Activated naive CD8-positive, alpha-beta T cell treated with anti-CD3 and anti-CD28 coated beads, Interleukin-2, amount 50 U/mL, for 16 hours (primary cell): ENCODE measurements at regions not wholly inside any gene's neighbourhood (a gene's known extent, or its start where the extent isn't known, plus 50 kb on each side); places are given as distances from the start of the nearest gene placed in this dataset.

Experiments
- DNase-seq: peaks from one replicate; pipeline ENCODE4 v3.0.0-alpha.2; 2020; ENCODE audit warnings: low read depth, low spot score

DNA sequence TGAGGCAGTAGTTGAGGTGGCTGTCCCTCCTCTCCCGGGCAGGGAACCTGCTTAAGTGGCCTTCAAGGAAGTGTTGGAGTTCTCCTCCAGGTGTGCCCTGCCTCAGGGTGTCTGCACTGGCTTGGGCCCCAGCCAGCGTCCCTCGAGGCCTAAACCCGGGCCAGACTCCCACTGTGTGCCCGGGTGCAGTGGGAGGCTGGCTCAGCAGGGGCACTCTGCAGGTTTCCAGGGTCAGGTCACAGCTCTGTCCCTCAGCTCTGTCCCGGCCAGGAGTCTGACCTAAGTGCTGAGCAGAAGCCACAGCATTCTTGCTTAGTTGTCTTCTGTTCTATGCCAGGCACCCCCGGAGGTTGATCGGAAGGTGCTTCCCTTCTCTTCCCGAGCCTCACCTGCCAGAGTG is 69.0 kb upstream of the OTOS start:
- no peak for DNase-seq

DNA sequence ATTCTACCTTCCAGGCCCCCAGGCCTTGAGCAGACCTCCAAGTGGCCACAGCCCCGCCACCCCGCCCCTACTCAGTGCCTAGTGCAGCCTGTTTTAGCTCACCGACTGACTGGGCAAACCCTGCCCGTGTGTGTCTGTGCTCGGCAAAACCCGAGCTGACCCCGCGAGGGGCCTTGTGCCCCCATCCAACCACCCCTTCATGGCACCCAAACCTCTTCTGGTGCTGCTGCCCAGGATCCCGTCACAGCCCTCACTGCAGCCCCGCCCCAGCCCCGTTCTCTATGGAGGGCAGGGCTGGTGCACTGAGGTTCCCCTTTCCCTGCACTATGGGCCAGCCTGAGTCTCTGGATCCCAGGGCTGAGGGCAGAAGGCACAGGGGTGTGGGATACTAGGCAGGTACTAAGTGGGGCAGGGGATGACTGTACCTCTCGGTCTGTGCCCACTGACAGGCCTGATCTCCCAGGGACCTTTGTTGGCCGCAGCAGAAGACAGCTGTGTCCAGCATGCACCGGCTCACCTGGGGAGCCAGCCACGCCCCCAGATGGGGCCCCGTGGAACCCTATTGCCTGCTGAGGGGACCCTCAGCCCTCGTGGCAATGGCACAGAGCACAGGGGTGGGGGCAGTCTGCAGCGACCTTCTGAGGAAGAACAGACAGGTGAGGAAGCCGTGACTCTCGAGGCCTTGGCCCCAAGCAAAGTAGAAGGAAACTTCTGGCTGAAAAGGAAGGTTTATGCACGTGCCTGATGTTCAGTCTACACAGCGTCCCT is 69.9 kb upstream of the OTOS start:
- no peak for DNase-seq

DNA sequence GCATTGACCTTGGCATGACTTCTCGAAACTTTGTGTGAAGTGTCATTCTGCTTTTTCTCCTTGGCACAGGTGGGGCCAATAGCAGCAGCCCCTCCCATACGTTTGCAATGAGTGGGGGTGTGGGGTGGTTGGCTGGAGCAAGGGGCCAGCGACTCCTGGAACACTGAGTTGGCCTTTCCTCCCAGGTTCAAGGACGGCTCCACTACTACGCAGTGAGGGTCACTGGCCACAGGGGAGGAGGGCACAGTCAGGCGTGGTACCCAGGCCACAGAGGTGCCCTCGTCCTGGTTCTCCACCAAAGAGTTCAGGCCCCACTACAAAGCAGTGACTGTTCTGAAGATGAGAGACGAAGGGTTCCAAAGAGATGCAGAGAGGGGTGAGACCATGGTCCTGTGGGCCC is 70.6 kb upstream of the OTOS start:
- no peak for DNase-seq

DNA sequence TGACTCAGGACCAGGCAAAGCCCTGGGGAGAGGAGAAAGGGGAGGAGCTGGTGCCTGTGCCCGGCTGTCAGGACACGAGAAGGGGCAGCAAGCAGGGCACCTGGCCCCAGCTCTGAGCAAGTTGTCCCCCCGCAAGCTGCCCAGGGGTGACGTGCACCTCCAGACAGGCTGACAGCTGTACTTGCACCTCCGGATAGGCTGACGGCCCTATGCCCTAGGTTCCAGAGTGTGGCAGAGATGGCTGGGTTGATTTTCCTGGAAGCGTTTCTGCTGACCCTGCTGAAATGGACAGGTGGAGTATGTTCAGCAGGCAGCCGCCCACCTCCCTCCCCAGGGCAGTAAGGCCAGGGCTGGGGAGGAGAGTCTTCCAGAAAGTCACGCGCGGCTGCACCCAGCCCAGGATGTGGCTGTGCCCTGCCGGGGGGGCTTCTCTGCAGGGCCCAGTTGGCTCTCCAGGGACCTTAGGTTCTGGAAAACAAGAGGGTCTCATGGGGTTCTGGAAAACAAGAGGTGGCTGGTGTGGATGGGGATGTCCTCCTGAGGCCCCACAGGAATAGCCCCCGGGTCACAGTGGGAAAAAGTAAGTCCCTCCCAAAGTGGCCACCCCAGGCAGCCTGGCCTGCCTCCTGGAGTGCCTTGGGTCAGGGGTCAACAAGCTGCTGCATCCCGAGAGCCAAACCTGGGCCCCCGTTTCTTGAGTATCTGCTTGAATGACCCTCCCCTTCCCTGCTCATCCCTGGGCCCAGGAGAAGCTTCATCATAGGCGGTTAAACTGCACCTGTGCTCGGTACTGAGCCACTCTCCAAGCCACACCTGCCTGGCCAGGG is 71.4 kb upstream of the OTOS start:
- DNase-seq = no peak

DNA sequence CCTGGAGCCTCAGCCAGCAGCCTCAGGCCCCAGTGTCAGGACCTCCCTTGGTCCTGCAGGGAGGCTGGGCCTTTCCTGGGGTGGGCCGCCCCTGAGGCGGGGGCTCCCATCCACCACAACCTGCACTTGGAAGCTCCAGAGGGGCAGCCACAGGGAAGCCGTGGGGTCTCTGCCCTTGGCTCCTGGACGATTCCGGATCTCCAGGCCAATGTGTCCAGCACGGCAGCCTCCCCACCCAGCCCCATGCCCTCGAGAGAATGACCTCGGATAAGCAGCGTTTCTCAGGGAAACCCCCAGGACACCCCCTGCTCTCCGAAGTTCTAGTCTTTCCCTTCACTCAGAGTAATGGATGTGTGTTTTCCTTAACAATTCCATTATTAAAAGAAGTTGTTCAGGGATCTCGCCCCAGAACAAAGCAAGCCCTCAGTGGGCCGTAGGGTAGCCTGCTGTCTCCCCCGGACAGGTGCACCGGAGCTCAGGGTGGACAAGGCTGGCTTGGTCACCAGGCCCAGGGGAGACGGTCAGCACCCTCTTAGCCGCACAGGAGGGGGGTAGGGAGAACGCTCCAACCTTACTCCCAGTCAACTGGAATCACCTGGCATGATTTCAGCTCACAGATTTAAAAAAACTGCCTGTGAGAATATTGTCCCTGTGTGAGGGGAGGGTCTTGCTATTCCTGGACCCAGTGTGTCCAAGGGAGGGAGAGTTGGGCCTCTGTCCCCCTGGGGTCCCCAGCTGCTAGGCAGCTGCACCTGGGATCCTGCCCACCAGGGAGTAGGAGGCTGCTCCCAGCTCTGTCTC is 72.2 kb upstream of the OTOS start:
- DNase-seq = no peak

DNA sequence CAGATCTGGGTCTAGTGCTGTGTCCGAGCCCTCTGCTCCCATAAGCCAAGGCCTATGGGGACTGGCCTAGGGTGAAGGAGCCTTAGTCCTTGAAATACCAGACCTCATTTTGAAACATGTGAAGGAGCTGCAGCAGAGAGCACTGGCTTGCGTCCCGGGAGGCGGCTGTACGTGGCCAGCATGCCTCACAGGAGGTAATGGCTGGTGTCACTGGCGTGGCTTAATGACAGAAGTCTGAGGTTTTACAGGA is 72.7 kb upstream of the OTOS start:
- DNase-seq = no peak

DNA sequence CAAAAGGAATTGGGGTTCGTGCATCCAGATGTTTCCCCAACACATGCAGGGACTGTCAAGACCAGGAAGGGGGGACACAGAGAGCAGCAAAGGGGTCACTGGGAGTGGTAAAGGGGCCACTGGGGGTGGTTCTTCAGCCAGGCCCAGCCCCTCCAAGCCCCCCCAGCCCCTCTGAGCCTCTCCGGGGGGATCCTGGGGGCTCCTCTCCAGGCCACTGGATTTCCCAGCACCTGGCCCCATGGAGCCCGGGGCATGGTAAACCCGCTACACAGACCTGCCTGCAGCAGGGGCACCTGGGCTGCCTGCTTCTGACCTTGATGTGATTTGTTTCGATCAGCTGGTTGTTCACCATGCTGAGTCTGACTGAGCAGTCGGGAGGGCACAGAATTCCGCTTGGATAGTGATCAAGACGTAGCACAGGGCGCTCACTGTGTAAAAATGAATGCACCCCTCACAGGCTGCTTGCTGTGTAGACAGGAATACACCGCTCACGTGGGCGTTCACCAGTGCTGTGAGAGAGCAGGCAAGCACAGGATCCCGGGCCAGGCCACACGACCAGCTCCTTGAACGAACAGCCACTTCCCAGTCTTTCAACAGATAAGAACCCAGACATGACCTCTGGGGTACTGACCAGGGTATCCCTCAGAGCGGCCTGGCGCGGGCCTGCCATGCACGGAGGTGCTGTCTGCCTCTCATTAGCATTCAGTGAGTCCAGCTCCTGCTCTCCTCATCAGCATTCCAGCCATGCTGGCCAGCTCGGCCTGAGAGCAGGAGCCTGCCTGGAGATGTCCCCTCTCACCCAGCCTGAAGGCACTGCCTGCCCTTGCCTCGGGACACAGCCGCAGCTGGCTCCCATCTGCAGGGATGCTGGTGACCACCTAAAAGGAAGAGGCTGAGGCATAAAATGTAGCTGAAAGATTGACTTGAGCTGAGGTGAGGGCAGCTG is 73.3 kb upstream of the OTOS start:
- no peak for DNase-seq

DNA sequence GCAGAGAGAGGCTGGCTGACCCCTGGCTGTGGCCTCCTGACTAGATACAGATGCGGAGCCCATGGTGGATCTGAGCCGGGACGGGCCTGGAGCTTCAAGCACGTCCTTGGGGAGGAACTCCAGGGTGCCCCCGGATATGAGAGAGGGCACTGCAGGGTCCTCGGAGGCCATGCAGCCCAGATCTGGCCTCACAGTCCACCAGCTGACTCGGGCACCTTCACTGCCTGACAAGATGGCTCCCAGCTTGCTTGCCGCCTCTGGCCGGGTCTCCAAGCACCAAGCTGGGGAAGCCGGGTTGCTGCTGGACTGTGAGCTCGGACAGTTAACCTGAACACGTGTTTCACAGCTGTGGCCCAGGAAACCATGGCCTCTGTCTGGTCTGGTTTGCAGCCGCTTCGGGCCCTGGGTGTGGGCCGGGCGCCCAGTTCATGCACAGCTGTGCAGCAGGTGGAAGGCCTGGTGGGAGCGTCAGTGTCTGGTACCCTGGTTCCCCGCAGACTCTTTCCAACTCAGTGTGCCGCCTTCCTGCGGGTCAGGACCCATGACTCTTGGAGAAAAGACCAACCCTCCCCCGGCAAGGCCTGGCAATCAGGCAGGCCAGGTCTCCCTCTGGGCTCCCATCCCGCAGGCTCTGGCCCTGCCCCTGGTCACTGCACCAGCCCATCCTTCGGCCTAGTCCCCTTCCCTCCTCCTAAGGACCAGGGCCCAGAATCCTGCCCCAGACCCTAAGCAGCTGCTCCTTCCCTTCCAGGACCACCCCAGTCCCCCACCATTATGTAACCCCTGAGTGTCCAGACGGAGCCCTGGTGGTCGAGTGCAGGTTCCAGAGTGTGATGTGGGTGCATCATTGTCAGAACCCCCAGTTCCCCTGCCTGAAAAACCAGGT is 74.6 kb upstream of the OTOS start:
- DNase-seq = no peak

DNA sequence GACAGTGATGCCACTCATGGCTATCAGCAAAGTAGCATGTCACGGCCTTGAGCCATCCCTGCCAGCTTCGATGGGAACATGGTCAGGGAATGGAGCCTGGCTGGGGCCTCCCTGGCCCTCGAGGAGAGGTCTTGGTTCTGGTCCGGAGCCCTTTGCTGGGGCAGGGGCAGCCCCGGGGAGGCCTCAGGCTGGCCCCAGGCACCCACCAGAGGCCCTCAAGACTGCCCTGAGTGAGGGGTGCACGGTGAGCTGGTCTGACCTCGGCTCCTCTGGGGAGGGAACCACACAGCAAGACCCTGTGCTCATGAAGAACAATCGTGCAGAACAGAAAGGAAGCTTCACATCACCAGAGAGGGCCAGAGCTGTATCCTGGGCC is 75.2 kb upstream of the OTOS start:
- no peak for DNase-seq

DNA sequence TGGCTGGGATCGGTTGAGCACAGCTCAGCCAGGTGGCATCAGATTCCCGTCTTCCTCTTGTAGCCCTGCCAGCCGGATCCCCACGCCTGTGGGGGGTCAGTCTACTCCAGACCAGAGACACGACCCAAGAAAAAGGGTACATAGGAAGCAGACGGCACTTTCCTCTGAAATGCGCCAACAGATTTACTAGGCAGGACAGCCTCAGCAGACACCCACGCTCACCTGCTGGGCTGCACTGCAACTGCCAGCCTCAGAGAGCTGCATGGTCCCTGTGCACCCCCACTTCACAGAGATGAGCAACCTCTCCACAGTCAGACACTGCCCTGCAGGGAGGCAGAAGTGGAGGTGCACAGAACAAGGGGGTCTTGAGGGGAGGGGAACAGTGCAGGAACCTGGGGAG is 75.7 kb upstream of the OTOS start:
- DNase-seq = no peak

DNA sequence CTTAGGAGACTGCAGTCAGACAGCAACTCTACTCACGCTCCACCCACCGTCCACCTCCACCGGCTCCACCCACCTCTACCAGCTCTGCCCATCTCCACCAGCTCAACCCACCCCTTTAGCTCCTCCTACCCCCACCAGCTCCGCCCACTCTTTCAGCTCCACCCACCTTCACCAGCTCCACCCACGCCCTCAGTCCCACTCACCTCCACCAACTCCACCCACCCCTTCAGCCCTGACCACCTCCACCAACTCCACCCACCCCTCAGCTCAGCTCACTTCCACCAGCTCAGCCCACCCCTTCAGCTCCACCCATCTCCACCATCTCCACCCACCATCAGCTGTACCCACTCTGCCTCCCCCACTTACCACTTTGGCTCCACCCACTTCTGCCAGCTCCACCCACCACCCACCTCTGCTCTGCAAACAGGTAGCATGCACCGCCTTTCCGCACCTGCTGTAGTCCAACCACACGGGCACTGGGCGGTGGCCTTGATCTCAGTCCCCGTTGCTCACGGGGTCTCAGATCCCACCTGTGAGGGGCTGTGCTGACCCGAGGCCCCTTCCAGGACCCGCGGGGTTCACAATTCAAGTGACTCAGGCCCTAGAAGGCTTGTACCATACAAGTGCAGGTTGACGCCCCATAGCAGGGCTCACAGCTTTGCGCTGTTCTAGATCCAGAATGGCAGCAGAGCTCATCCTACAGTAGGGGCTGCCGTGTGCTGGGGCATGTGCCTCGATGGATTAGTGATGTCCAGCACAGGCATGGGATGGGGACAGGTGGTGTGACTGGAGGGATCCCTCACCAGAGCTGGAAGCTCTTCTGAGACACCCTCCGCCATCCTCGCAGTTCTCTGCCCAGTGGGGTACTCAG is 77.2 kb upstream of the OTOS start:
- no peak for DNase-seq

DNA sequence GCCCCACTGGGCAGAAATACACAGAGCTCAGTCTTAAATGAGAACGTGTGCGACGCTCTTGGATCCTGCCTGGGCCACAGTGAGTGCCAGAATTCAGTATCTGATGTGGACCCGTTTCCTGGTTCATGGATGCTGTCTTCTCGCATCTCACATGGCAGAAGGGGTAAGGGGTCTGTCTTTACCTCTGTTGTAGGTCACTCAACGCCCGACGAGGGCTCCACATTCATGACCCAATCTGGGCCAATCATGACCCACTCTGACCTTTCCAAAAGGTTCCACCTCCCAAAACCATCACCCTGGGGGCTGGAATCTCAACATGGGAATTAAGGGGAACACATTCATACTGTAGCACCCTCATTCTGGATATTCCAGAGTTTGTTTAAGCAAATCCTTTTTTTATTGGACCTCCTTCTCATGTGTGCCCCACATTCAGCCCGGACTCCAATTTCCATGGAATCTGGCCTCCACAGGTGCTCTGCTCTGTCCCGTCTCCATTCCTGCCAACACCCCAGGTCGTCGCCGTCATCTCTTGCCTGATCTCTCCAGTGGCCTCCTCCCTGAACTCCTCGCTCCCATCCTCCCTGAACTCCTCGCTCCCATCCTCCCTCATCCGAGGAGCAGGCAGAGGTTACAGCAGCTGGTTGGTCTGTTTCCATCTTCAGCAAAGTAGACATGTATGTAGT is 78.9 kb upstream of the OTOS start:
- no peak for DNase-seq

DNA sequence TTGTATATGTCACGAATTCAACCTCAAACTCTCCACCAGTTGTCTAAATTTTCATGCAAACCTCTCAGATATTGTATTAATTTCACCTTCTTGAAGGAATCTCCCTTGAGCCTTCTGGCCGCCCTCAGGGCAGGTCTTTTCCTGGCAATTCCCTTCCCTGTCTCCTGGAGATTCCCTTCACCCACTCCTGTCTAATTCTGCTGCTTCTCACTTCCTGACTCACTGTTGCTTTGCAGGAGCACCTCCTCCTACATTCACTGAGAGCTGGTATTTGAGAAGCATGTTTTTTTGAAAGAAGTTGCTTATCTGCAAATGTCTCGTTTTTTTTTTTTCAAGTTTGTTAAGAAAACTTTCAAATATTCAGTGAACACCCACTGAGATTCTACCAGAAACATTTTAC is 79.9 kb upstream of the OTOS start:
- DNase-seq = no peak

DNA sequence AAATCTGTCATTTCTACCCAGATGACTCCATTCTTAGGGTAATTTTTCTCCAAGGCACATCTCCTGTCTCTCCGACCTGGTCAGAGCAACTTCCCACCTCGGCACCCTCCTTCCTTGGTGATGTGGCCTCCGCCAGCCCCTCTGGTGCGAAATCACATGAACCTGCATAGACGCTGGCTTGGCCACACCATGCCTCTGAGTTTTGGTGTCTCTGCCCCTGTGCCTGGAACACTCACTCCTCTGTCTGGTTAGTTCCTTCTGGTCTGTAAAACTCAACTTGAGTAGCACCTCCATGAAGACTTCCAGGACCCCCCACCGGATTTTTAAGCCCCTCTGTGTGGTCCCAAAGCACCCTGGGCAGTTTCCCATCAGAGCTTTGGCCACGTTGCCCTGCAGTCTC is 83.2 kb upstream of the OTOS start:
- DNase-seq = no peak

DNA sequence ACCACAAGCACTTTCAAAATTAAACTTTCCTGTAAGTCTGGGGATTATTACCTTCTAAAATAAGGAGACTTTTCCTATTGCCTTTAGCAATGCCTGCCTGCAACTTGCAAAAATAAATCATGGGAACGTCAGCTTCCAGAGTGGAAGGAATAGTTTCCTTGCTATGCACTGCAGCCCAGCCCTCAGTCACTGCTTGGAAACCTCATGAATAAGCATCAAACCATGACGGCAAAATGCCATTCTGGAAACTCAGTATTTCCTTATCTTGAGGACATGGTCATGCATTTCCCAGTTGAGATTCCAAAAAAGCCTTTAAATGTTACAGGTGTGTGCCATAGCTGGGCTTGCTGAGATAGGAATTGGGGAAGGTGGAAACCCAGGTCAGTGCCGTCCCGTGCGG is 84.2 kb upstream of the OTOS start:
- no peak for DNase-seq

DNA sequence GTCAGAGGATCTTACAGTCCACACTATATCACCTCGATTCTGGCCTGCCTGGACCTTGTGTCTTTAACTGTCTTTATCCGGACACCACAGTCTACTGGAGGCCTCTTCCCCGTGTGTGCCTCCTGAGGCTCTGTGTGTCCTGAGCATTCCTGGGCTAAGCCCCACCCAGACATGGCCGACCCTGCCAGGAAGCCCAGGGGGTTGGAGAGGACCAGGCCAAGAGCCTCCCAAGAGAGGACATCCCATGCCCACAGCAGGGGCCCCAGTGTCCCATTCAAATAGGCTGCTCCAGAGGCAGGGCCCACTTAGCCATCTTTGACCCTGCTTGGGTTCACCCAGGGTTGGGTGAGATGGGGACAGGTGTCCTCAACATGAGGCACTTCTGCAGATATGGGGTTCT is 84.7 kb upstream of the OTOS start:
- no peak for DNase-seq

DNA sequence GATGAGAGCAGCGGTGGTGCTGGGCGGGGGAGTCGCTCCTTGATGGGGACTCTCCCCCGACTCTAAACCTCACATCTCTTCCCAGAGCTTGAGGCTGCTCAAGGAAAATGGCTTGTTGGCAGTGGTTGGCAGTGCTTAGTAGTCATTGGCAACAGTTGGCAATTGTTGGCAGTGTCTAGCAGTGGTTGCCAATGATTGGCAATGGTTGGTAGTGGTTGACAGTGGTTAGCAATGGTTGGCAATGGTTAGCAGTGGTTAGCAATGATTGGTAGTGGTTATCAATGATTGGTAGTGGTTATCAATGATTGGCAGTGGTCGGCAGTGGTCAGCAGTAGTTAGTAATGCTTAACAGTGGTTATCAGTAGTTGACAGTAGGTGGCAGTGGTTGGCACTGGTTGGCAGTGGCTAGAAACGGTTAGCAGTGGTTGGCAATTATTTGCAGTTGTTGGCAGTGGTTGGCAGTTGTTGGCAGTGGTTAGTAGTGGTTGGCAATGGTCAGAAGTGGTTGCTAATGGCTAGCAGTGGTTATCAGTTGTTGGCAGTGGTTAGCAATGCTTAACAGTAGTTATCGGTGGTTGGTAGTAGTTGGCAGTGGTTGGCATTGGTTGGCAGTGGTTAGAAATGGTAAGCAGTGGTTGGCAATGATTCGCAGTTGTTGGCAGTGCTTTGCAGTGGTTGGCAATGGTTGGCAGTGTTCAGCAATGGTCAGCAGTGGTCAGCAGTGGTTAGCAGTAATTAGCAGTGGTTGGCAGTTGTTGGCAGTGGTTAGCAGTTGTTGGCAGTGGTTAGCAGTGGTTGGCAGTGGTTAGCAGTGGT is 85.4 kb upstream of the OTOS start:
- DNase-seq = no peak
